SU-DHL-6 (cell line): ENCODE measurements at regions not wholly inside any gene's neighbourhood (a gene's known extent, or its start where the extent isn't known, plus 50 kb on each side); places are given as distances from the start of the nearest gene placed in this dataset.

Experiments
- CTCF ChIP-seq: fragments of 200-600 bp; sonication (generic); IDR thresholded peaks from one replicate; pipeline ENCODE4 v1.5.1; 2017; ENCODE audit warnings: antibody characterized with exemption, mild to moderate bottlenecking, low read length, moderate library complexity; ENCODE audit not compliant: insufficient read depth, poor library complexity, severe bottlenecking
- EZH2phosphoT487 ChIP-seq: fragments of 200-600 bp; sonication (generic), shearing (Covaris generic); conservative IDR thresholded peaks from 2 replicates; pipeline ENCODE4 v1.6.1; 2018; ENCODE audit warnings: mild to moderate bottlenecking, antibody characterized with exemption, low read length, moderate library complexity, mixed read lengths

- TF ChIP-seq CTCF (no peak), EZH2phosphoT487 (no peak)
Observed at GRCh38 chr5:173706700-173707099, 90.2 kb upstream of the BOD1 start.
